ENCODE measurements at regions not wholly inside any gene's neighbourhood (a gene's known extent, or its start where the extent isn't known, plus 50 kb on each side); places are given as distances from the start of the nearest gene placed in this dataset.
A peak's percentile ranks its signal among the peaks of the same experiment; 100 is the strongest.

- TF ChIP-seq MYC (IDR thresholded peaks at IDR 0.05; ENCODE audit: low read depth, low read length) = no peak
- no peak for TF ChIP-seq CTCF (IDR thresholded peaks at IDR 0.05; ENCODE audit: low read depth, low read length)
- TF ChIP-seq MAX (IDR thresholded peaks at IDR 0.05; ENCODE audit: low read depth, low read length) = no peak
- TF ChIP-seq POLR2A (IDR thresholded peaks at IDR 0.05; ENCODE audit: extremely low read depth, insufficient read length) = no peak
- H3K4me3 ChIP-seq (ENCODE audit: low read depth, low read length) = no peak overlapping the region
- no peak for DNase-seq (ENCODE audit: low read depth)
These were observed 395.7 kb upstream of the RARB start for GRCh38 chr3:25032344-25032743.

DNA sequence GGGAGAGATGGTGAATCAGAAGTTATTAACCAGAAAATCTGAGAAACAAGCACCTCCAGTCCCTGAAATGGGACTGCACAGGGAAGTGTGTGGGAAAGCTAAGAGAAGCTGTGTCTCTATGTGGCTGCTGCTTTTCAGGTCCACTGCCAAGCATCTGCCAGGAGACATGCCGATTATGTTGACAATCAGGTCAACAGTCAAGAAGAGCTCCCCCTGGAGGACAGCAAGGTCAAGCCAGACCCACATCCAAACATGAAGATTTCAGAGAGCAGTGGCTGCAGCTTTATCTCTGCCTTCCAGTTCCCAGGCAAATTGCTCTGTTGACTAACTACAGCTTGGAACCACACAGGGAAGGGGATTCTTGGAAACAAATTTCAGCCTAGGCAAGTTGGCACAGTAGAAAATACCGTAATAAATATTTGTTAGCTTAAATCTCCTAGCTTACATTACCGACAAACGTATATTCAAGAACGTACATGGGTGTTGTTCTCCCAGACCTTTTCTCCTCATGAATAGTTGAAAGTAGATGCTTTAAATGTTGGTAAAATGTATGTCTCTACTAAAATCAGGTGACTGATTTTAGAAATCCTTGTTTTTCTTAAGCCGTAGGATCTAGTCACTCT lies 394.5 kb upstream of the RARB start:
- DNase-seq (ENCODE audit: low read depth) = peak; percentile 63
- TF ChIP-seq MAX (IDR thresholded peaks at IDR 0.05; ENCODE audit: low read depth, low read length) (no peak), POLR2A (IDR thresholded peaks at IDR 0.05; ENCODE audit: extremely low read depth, insufficient read length) (no peak), CTCF (IDR thresholded peaks at IDR 0.05; ENCODE audit: low read depth, low read length) (peak; percentile 75), MYC (IDR thresholded peaks at IDR 0.05; ENCODE audit: low read depth, low read length) (no peak)
- H3K4me3 ChIP-seq (ENCODE audit: low read depth, low read length) = no peak overlapping the region

DNA sequence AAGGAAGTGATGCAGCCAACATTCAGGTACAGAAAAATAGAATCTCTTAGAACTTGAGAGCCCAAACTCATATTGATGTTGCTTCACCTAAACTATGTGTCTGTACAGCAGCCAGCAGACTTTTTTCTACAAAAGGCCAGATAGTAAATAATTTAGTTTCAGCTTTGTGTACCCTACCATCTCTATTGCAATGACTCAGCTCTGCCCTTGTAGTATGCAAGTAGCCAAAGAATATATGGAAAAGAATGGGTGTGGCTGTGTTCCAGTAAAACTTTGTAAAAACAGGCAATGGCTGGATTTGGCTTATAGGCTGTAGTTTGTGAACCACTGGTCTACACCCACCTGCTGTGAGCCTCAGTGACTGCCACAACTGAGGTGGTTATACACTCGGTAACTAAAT lies 392.5 kb upstream of the RARB start:
- no peak overlapping the region for H3K4me3 ChIP-seq (ENCODE audit: low read depth, low read length)
- no peak for DNase-seq (ENCODE audit: low read depth)

GRCh38 chr3:25036633-25037032 lies 391.4 kb upstream of the RARB start:
- H3K4me3 ChIP-seq (ENCODE audit: low read depth, low read length) = no peak overlapping the region

More for the DNA sequence above, 392.5 kb upstream of the RARB start:
- TF ChIP-seq POLR2A (IDR thresholded peaks at IDR 0.05; ENCODE audit: extremely low read depth, insufficient read length) (no peak), MAX (IDR thresholded peaks at IDR 0.05; ENCODE audit: low read depth, low read length) (no peak), CTCF (IDR thresholded peaks at IDR 0.05; ENCODE audit: low read depth, low read length) (no peak), MYC (IDR thresholded peaks at IDR 0.05; ENCODE audit: low read depth, low read length) (no peak)

DNA sequence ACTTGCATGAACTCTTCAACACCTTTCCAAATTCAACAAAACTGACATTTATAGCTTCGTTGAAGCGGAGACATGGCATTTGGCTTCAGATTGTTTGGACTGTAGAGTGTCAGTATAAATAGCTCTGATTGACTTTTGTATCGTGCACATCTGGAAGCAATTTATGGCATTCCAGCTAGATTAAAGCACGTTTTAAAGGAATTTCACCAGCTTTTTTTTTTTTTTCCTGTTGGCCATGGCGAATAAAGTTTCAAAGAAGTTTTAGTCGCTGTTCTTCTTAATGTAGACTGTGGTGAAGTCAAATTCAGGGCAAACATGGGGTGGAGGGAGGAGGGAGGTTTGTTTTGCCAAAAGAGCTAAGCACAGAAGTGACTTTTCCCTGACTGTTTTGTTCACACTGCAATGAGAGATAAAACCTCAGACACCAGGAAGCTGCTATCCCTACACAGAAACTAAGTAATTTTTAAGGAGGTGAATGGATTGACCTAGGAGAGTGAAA lies 391.0 kb upstream of the RARB start:
- TF ChIP-seq POLR2A (IDR thresholded peaks at IDR 0.05; ENCODE audit: extremely low read depth, insufficient read length) (no peak), MYC (IDR thresholded peaks at IDR 0.05; ENCODE audit: low read depth, low read length) (no peak), MAX (IDR thresholded peaks at IDR 0.05; ENCODE audit: low read depth, low read length) (no peak), CTCF (IDR thresholded peaks at IDR 0.05; ENCODE audit: low read depth, low read length) (no peak)
- no peak overlapping the region for H3K4me3 ChIP-seq (ENCODE audit: low read depth, low read length)
- no peak for DNase-seq (ENCODE audit: low read depth)

More at GRCh38 chr3:25036633-25037032, 391.4 kb upstream of the RARB start:
- DNase-seq (ENCODE audit: low read depth) = no peak
- TF ChIP-seq CTCF (IDR thresholded peaks at IDR 0.05; ENCODE audit: low read depth, low read length) (no peak), MYC (IDR thresholded peaks at IDR 0.05; ENCODE audit: low read depth, low read length) (no peak), POLR2A (IDR thresholded peaks at IDR 0.05; ENCODE audit: extremely low read depth, insufficient read length) (no peak), MAX (IDR thresholded peaks at IDR 0.05; ENCODE audit: low read depth, low read length) (no peak)

Data from NB4 (cell line).